Breast epithelium (tissue), 4 donors: ENCODE measurements at regions not wholly inside any gene's neighbourhood (a gene's known extent, or its start where the extent isn't known, plus 50 kb on each side); places are given as distances from the start of the nearest gene placed in this dataset.

Experiments used
- DNase-seq, 2 donors: peaks; one replicate each; pipeline ENCODE4 v3.0.0-alpha.2; 2019; ENCODE audit warnings: low spot score in 2 of 2
- H3K27ac ChIP-seq, 2 donors: fragments of 200-600 bp; sonication (generic) in 1 of 2; one replicate each; pipeline ENCODE4 v1.5.1; 2016 to 2019; ENCODE audit warnings: mild to moderate bottlenecking in 1 of 2
- H3K27me3 ChIP-seq, 2 donors: fragments of 200-600 bp; sonication (generic) in 1 of 2; one replicate each; pipeline versions ENCODE4 v1.5.1 to v1.6.0; 2017 to 2019; ENCODE audit warnings: control low read depth in 1 of 2, mild to moderate bottlenecking in 1 of 2
- H3K36me3 ChIP-seq: fragments of 200-600 bp; one replicate; pipeline ENCODE4 v1.5.1; 2019
- H3K4me1 ChIP-seq, 2 donors: fragments of 200-600 bp; sonication (generic); one replicate each; pipeline ENCODE4 v1.5.1; 2016 to 2019; ENCODE audit warnings: control low read depth in 1 of 2
- H3K4me3 ChIP-seq, 3 donors: fragments of 200-600 bp; sonication (generic); 1 replicate in 2 of 3; 2 replicates in 1 of 3; pipeline ENCODE4 v1.5.1; 2016 to 2019; ENCODE audit warnings: mild to moderate bottlenecking in 3 of 3, moderate library complexity in 2 of 3
- H3K9me3 ChIP-seq, 2 donors: fragments of 200-600 bp; sonication (generic) in 1 of 2; one replicate each; pipeline ENCODE4 v1.5.1; 2016 to 2019; ENCODE audit warnings: control low read depth in 1 of 2
- CTCF ChIP-seq, 3 donors: fragments of 450-650 bp; IDR thresholded peaks; one replicate each; pipeline ENCODE4 v1.5.1; 2016 to 2017; ENCODE audit warnings: antibody characterized with exemption in 3 of 3, mild to moderate bottlenecking in 3 of 3, moderate library complexity in 3 of 3
- POLR2A ChIP-seq: fragments of 450-650 bp; IDR thresholded peaks from one replicate; pipeline ENCODE4 v1.6.1; 2016; ENCODE audit warnings: antibody characterized with exemption, mild to moderate bottlenecking, moderate library complexity
- POLR2AphosphoS5 ChIP-seq, 3 donors: sonication (generic); formaldehyde crosslinking; IDR thresholded peaks; one replicate each; pipeline ENCODE4 v1.6.1; 2017; ENCODE audit warnings: antibody characterized with exemption in 3 of 3
- intact Hi-C: fragments of 100-400 bp; cut with DNase I; formaldehyde crosslinking; loops from one replicate; pipeline ENCODE4 v1.15.1; 2023; ENCODE audit warnings: low total_unique reads

- Histone ChIP-seq H3K4me1 (no peaks in the 10 kb centered on the region), H3K27ac (no peak overlapping the region), H3K36me3 (no peaks in the 10 kb centered on the region), H3K9me3 (no peaks in the 10 kb centered on the region), H3K27me3 (no peaks in the 10 kb centered on the region), H3K4me3 (no peak overlapping the region)
- DNase-seq, result no peak
- intact Hi-C loops, result no loop called here
- TF ChIP-seq POLR2AphosphoS5 (IDR thresholded peaks at IDR 0.05) (no peak), CTCF (IDR thresholded peaks at IDR 0.05) (no peak)
These were observed 349.9 kb upstream of the PDE3A start for GRCh38 chr12:20018406-20018805.

GRCh38 chr12:20024194-20024593 lies 344.1 kb upstream of the PDE3A start:
- H3K27ac ChIP-seq, result no peak overlapping the region
- TF ChIP-seq POLR2A (no peak), CTCF (IDR thresholded peaks at IDR 0.05) (no peak), POLR2AphosphoS5 (IDR thresholded peaks at IDR 0.05) (no peak)
- no peaks in the 10 kb centered on the region for H3K9me3 ChIP-seq
- H3K27me3 ChIP-seq, result no peaks in the 10 kb centered on the region
- intact Hi-C loops, result no loop called here
- no peaks in the 10 kb centered on the region for H3K36me3 ChIP-seq
- DNase-seq, result no peak
- H3K4me1 ChIP-seq, result no peaks in the 10 kb centered on the region
- H3K4me3 ChIP-seq, result no peak overlapping the region

GRCh38 chr12:20028033-20028432 lies 340.3 kb upstream of the PDE3A start:
- Histone ChIP-seq H3K27ac (no peak overlapping the region), H3K27me3 (no peaks in the 10 kb centered on the region), H3K36me3 (no peaks in the 10 kb centered on the region), H3K9me3 (no peaks in the 10 kb centered on the region), H3K4me3 (no peak overlapping the region), H3K4me1 (no peaks in the 10 kb centered on the region)
- no peak for DNase-seq
- TF ChIP-seq POLR2AphosphoS5 (IDR thresholded peaks at IDR 0.05) (no peak), POLR2A (no peak), CTCF (IDR thresholded peaks at IDR 0.05) (no peak)
- intact Hi-C loops, result no loop called here

GRCh38 chr12:20030826-20031225 lies 337.5 kb upstream of the PDE3A start:
- Histone ChIP-seq H3K36me3 (no peaks in the 10 kb centered on the region), H3K4me3 (no peak overlapping the region), H3K27ac (no peak overlapping the region), H3K9me3 (no peaks in the 10 kb centered on the region), H3K27me3 (no peaks in the 10 kb centered on the region), H3K4me1 (no peaks in the 10 kb centered on the region)
- DNase-seq, result no peak
- TF ChIP-seq POLR2A, result no peak
- TF ChIP-seq POLR2AphosphoS5 (IDR thresholded peaks at IDR 0.05), result no peak
- TF ChIP-seq CTCF (IDR thresholded peaks at IDR 0.05), result no peak
- intact Hi-C loops, result no loop called here

GRCh38 chr12:20039562-20039961 lies 328.8 kb upstream of the PDE3A start:
- Histone ChIP-seq H3K4me1 (no peaks in the 10 kb centered on the region), H3K27me3 (no peaks in the 10 kb centered on the region), H3K27ac (no peak overlapping the region), H3K9me3 (no peaks in the 10 kb centered on the region), H3K4me3 (no peak overlapping the region), H3K36me3 (no peaks in the 10 kb centered on the region)
- intact Hi-C loops, result no loop called here
- DNase-seq, result no peak
- TF ChIP-seq POLR2AphosphoS5 (IDR thresholded peaks at IDR 0.05), result no peak

GRCh38 chr12:20040184-20040583 lies 328.2 kb upstream of the PDE3A start:
- no peaks in the 10 kb centered on the region for H3K9me3 ChIP-seq
- H3K27ac ChIP-seq, result no peak overlapping the region
- H3K27me3 ChIP-seq, result no peaks in the 10 kb centered on the region
- no peaks in the 10 kb centered on the region for H3K36me3 ChIP-seq
- intact Hi-C loops, result no loop called here
- DNase-seq, result no peak
- no peaks in the 10 kb centered on the region for H3K4me1 ChIP-seq
- TF ChIP-seq POLR2A (no peak), POLR2AphosphoS5 (IDR thresholded peaks at IDR 0.05) (no peak), CTCF (IDR thresholded peaks at IDR 0.05) (no peak)
- H3K4me3 ChIP-seq, result no peak overlapping the region
